HG03066 (cell line): ENCODE measurements at regions not wholly inside any gene's neighbourhood (a gene's known extent, or its start where the extent isn't known, plus 50 kb on each side); places are given as distances from the start of the nearest gene placed in this dataset.

ENCODE experiments used
- ATAC-seq: cut with Tn5 transposase; IDR thresholded peaks from one replicate; pipeline ENCODE4 v1.9.1; 2021; ENCODE audit warnings: low read depth; ENCODE audit not compliant: unreplicated experiment

DNA sequence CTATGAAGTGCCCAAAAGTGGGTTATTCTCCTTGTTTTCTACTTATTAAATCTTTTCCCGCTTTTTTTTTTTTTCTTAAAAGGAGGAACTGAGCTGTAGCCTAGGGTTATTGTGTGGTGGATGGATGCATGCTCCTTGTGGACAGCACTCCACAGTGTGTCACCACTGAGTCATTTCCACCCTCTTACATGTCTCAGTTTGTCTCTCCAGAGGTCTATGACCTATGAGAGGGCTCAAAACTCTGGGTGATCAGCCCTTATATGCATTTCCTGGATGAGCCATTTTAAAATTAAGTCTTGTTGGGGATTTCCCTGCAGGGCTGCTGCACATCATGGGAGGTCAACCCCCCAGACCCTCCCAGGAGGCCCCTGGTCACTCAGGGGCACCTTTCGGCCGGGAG is 102.2 kb upstream of the MOCS2 start:
- ATAC-seq = no peak

DNA sequence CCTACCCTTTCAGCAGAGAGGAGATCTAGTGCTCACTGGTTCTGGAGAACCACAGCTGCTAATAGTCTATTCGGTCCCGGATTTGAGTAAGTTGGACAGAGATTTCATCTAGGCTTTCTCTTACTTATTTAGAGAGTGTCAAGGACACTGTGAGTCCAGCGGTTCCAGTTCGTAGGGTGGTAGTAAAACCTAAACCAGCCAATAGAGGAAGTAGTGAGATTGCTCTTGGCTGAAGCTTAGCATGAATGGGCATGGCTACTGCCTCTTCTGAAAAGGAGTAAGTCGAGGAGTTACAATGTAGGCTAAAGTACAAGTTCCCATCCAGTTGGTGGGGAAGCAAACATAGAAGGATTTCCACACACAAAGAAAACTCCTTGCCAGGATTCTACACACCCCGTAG is 109.6 kb upstream of the MOCS2 start:
- no peak for ATAC-seq

DNA sequence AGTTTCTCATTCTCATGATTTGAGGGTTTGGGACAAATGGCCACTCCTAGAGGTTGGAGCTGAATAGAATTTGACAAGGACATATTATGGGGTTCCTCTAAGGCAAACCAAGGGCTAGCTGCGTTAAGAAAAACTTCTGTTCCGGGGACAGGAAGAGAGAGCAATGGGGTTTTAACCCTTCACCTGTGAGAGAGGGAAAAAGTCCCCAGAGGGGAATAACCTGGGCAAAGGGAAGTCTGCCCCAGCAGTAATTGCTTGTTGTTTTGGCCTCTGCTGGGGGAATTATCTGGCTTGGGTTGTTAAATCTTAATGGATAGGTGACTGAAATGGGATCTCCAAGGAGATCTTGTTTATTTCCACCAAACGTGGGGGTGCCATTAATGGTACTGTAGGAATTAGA is 110.1 kb upstream of the MOCS2 start:
- no peak for ATAC-seq

DNA sequence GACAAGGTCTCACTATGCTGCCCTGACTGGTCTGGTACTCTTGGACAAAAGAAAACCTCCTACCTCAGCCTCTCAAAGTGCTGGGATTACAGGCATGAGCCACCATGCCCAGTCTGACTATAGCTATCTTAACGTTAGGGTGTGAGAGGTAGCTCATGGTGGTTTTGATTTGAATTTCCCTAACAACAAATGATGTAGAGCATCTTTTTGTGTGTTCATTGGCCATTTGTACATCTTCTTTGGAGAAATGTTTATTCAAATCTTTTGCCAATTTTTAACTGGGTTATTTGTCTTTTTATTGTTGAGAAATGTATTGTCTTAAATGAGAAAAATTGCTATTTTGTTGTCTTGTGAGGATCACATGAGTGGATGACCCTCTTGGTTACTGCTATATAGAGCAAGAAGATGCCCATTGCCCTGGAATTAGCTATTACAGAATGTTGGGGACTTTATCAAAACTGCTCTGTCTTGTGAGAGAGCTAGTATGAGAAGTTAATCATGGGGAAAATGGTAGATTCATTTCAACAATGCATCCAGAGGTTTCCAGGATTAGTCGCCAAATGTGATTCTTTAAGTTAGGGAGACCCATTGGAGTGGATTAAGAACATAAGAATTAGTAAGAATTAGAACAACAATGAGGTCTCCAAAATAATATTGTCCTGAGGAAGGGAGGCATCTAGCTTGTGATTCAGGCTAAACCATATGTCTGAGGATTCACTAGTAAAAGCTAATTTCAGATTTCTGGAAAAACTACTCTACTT is 124.3 kb upstream of the MOCS2 start:
- ATAC-seq = no peak

DNA sequence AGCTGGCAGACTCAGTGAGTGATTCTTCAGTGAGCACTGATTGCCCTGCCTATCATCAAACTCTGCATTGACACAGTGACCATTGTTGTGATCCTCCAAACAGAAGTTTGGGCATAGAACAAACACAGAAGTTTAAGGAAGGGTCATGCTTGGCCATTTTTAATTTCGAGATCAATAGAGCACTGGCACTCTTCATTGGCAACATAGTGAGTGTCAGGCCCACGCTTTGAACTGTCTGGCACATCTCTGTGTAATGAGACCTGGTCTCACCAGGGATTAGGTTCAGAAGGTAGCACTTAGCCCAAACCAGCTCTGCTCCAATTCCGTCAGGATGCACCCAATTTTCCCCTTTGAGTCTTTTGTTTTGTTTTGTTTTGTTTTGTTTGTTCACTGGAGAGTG is 127.1 kb upstream of the MOCS2 start:
- no peak for ATAC-seq

- no peak for ATAC-seq
Measured at GRCh38 chr5:53237876-53238275, 128.3 kb upstream of the MOCS2 start.

GRCh38 chr5:53239301-53239990 is 129.9 kb upstream of the MOCS2 start:
- no peak for ATAC-seq

DNA sequence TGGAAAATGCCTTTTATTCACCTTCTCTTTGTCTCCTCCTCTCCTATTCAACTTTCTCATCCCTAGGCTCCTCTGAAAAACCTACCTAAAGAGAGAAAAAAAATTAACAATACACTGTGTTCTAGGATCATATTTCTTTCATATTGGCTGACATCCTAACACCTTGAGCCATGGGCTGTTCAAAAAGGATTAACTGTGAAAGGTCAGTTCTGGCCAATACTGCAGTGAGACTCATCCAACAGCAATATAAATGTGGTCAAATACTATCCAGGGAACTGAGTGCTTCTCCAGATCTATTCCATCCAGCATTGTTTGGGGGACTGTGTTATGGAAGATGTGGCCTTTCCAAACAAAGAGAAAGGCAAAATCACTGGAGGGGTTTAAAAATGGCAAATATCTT is 131.1 kb upstream of the MOCS2 start:
- no peak for ATAC-seq

DNA sequence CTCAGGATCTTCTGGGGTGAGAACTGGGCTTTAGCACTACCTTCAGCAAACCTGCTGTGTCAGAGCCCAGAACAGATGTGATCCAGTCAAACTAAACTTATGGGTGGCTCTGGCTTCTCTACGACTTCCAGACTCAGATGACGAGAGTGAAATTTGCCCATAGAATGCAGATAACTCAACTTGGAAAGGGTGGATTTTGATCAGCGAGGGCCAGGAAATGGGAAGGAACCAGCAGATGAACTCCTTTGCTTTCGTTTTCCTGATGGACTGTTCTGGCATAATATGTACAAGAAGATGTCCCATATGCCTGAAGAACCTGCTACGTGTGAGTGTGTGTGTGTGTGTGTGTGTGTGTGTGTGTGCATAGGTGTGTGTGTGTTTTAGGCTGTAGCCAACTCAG is 132.0 kb upstream of the MOCS2 start:
- no peak for ATAC-seq

- no peak for ATAC-seq
Measured at GRCh38 chr5:53243403-53243802, 133.8 kb upstream of the MOCS2 start.

DNA sequence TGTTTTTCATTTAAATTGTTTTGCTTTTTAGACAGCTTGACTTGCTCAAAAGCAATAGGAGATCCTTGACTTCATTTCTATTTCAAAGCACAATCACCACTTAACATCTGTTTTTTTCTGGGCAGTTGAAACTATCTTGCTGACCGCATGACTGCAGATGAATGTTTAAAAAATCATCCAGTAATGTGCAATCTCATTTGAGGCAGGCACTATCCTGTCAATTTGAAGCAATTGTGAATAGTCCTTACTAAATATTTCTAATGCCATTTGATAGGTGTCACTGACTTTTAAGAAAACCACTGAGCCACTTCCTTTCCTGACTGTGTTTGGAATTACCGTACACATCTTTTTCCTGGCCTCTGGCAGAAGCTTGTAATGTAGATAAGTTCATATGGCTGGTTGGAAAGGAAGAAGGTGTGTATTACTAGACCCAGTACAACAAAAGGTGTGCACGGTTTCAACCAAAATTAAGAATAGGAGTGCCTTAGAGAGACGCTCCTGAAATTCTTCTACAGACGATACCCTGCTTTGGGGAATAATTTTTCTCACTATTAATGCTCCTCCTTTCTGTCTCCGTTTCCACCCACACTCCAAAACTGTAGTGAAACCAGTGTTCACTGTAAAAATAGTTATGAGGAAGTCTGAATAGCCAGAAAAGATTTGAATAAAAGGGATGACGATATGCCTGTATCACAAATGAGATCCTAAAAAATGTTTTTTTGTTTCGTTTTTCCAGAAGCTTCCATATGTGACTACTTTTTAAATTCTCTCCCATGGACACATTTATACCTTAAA is 136.7 kb upstream of the MOCS2 start:
- ATAC-seq = no peak

DNA sequence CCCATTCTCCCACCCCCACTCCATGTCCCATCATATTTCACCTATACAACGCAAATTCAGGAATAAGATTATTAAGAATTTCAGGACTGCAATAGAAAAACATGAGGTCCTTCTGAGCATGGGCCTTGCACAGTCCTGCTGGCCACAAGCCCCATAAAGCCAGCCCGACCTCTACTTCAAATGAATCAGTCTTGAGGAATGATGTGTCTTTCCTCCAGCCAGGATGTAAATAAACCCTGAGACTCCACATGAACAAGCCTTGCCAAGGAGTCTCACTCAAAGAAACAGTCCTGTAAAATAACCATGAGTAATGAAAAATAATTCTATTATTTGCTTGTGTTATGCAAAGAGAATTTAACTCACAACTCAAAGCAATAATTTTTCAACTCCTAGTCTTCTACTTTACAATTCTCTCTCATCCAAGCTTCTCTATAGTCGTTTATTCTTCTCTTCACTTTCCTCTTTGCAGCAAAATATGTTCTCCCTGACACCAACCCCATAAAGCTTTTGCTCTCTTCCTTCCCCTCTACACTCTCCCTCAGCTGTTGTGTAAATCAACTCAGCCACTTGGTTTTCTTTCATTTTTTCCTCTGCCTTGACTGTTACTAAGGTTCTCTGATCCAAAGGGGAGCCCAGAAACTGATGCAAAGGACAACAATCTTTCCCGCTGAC is 140.1 kb upstream of the MOCS2 start:
- no peak for ATAC-seq

GRCh38 chr5:53250201-53250550 is 140.6 kb upstream of the MOCS2 start:
- ATAC-seq = no peak

GRCh38 chr5:53253421-53253871 is 143.9 kb upstream of the MOCS2 start:
- no peak for ATAC-seq

GRCh38 chr5:53256746-53257145 is 147.2 kb upstream of the MOCS2 start:
- no peak for ATAC-seq

- no peak for ATAC-seq
Measured at GRCh38 chr5:53257806-53258373, 148.3 kb upstream of the MOCS2 start.

GRCh38 chr5:53259176-53259575 is 149.6 kb upstream of the MOCS2 start:
- no peak for ATAC-seq

GRCh38 chr5:53260446-53260845 is 150.9 kb upstream of the MOCS2 start:
- no peak for ATAC-seq

DNA sequence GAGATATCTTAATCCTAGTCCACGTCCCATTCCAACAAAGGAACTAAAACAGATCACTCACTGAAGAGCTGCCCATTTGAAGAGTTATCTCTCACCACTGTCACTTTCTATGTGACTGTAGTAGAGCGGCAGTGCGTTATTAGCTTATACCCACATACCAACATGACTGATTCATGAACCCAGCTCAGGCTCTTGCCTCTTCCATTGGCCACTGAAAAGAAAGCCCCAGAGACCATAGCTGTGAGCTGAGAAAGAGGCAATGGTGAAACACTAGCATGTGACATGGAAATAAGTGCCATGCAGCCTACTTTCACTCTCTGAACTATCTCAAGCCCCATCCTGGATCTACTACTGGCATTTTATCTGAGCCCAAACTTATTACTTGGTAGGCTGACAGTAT is 151.7 kb upstream of the MOCS2 start:
- ATAC-seq = no peak

DNA sequence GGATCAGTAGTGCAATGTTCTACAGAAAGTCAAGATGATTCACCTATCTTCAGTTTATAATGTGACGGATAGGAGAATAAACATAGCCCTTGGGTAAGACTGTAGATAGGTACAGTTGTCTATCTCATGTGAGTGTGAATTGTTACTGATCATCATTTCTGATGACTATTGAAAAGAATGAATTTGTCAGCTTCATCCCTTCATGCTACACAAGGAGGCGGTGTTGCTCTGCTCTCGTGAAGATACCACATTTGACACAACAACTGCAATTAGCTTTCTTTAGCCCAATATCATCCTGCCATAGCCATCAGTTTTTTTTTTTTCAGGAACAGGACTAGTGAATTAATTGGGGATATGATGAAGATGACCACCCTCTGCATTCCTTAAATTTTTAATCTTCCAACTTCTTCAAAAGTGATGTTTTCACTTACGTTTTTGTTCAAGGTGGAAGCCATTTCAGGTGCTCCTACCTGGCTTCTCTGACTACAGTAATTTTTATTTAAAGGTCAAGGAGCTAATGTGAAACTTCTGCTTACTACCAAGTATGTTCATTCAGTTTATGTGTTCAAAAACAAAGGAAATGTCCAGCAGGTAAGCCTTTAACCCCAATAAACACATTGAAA is 152.9 kb upstream of the MOCS2 start:
- no peak for ATAC-seq
